Endodermal cell (in vitro differentiated cells): ENCODE measurements at regions not wholly inside any gene's neighbourhood (a gene's known extent, or its start where the extent isn't known, plus 50 kb on each side); places are given as distances from the start of the nearest gene placed in this dataset.

Source experiments
- DNase-seq: peaks from one replicate; pipeline ENCODE4 v3.0.0-alpha.2; 2017
- H3K27ac ChIP-seq: 2 replicates; pipeline ENCODE4 v1.5.1; 2013; ENCODE audit warnings: mild to moderate bottlenecking, low read depth, low read length, moderate library complexity
- H3K27me3 ChIP-seq: 2 replicates; pipeline ENCODE4 v1.6.1; 2013; ENCODE audit warnings: mild to moderate bottlenecking, low read length, moderate library complexity; ENCODE audit not compliant: insufficient read depth, control insufficient read depth, poor library complexity, severe bottlenecking
- H3K36me3 ChIP-seq: 2 replicates; pipeline ENCODE4 v1.7.0; 2013; ENCODE audit warnings: mild to moderate bottlenecking, low read length, moderate library complexity; ENCODE audit not compliant: control insufficient read depth, insufficient read depth
- H3K4me1 ChIP-seq: one replicate; pipeline ENCODE4 v1.7.0; 2013; ENCODE audit warnings: low read length; ENCODE audit not compliant: control insufficient read depth, insufficient read depth
- H3K4me3 ChIP-seq: 2 replicates; pipeline ENCODE4 v1.5.1; 2013; ENCODE audit warnings: mild to moderate bottlenecking, low read length, moderate library complexity
- H3K9ac ChIP-seq: 2 replicates; pipeline ENCODE4 v1.6.1; 2013; ENCODE audit warnings: mild to moderate bottlenecking, low read length, moderate library complexity; ENCODE audit not compliant: poor library complexity, severe bottlenecking; ENCODE audit errors: extremely low read depth
- H3K9me3 ChIP-seq: 2 replicates; pipeline ENCODE4 v1.6.1; 2013; ENCODE audit warnings: mild to moderate bottlenecking, low read length, moderate library complexity; ENCODE audit not compliant: control insufficient read depth
- H3K27ac Mint-ChIP-seq: 2 replicates; pipeline ENCODE4 v1.8.0; 2020; ENCODE audit warnings: mixed read lengths
- H3K27me3 Mint-ChIP-seq: 2 replicates; pipeline ENCODE4 v1.8.0; 2021; ENCODE audit warnings: mild to moderate bottlenecking, mixed read lengths; ENCODE audit not compliant: insufficient read depth
- H3K36me3 Mint-ChIP-seq: 2 replicates; pipeline ENCODE4 v1.8.0; 2020; ENCODE audit warnings: low read depth, mixed read lengths
- H3K4me1 Mint-ChIP-seq: 2 replicates; pipeline ENCODE4 v1.8.0; 2020; ENCODE audit warnings: mixed read lengths
- H3K4me3 Mint-ChIP-seq: 2 replicates; pipeline ENCODE4 v1.8.0; 2020; ENCODE audit warnings: mild to moderate bottlenecking, moderate library complexity, mixed read lengths
- H3K9me3 Mint-ChIP-seq: 2 replicates; pipeline ENCODE4 v1.8.0; 2020; ENCODE audit warnings: mild to moderate bottlenecking, mixed read lengths
- WGBS, 2 experiments: methylation state at CpG; one replicate each; pipeline versions ENCODE4 v1.1.5 to v1.1.7; 2013; ENCODE audit warnings: missing lambda C conversion rate in 2 of 2, mixed read lengths in 1 of 2; ENCODE audit not compliant: insufficient coverage in 1 of 2, insufficient read length in 1 of 2; 5-methylcytosine and 5-hydroxymethylcytosine counted together
- TF ChIP-seq, protein P1 (sequence below): fragments of 200-600 bp; sonication (generic); conservative IDR thresholded peaks from 2 replicates; pipeline ENCODE4 v1.5.0; 2021; ENCODE audit warnings: antibody characterized with exemption, mild to moderate bottlenecking

GRCh38 chr15:101562428-101563059, 73.0 kb upstream of the PCSK6 start:
- no peaks in the 10 kb centered on the region for H3K4me1 Mint-ChIP-seq
- TF ChIP-seq, protein P1, sequence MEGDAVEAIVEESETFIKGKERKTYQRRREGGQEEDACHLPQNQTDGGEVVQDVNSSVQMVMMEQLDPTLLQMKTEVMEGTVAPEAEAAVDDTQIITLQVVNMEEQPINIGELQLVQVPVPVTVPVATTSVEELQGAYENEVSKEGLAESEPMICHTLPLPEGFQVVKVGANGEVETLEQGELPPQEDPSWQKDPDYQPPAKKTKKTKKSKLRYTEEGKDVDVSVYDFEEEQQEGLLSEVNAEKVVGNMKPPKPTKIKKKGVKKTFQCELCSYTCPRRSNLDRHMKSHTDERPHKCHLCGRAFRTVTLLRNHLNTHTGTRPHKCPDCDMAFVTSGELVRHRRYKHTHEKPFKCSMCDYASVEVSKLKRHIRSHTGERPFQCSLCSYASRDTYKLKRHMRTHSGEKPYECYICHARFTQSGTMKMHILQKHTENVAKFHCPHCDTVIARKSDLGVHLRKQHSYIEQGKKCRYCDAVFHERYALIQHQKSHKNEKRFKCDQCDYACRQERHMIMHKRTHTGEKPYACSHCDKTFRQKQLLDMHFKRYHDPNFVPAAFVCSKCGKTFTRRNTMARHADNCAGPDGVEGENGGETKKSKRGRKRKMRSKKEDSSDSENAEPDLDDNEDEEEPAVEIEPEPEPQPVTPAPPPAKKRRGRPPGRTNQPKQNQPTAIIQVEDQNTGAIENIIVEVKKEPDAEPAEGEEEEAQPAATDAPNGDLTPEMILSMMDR, result no peak
- Histone ChIP-seq H3K9ac (no peak overlapping the region), H3K36me3 (no peaks in the 10 kb centered on the region), H3K4me1 (no peaks in the 10 kb centered on the region), H3K4me3 (no peak overlapping the region), H3K9me3 (no peaks in the 10 kb centered on the region), H3K27me3 (no peaks in the 10 kb centered on the region), H3K27ac (no peak overlapping the region)
- WGBS, 2 experiments, result 89 to 93% methylated on average over 13 to 22 of the region's 22 CpGs
- no peaks in the 10 kb centered on the region for H3K36me3 Mint-ChIP-seq
- H3K4me3 Mint-ChIP-seq, result no peak overlapping the region
- no peaks in the 10 kb centered on the region for H3K9me3 Mint-ChIP-seq
- DNase-seq, result no peak
- peaks cover 9% of the 10 kb centered on the region for H3K27me3 Mint-ChIP-seq
- H3K27ac Mint-ChIP-seq, result no peak overlapping the region

DNA sequence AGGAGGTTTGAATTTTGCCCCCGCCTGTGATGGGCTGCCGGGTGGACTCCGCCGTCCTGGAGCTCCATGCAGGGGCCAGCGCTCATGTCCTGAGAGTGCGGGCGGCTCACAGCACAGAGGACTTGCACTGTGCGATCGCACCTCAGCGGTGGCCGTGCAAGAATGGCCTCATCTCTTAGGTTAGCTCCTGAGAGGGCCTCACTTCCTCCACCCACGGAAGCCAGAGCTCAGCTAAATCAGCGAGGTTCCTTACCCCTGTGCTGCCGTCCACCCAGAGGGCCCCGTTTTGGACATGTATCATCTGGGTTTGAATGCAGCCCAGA, 72.0 kb upstream of the PCSK6 start:
- H3K27me3 Mint-ChIP-seq, result peaks cover 9% of the 10 kb centered on the region
- H3K27me3 ChIP-seq, result no peaks in the 10 kb centered on the region
- no peaks in the 10 kb centered on the region for H3K9me3 Mint-ChIP-seq
- no peak overlapping the region for H3K27ac Mint-ChIP-seq
- no peaks in the 10 kb centered on the region for H3K36me3 Mint-ChIP-seq
- no peak overlapping the region for H3K4me3 ChIP-seq
- no peaks in the 10 kb centered on the region for H3K9me3 ChIP-seq
- TF ChIP-seq, protein P1, result no peak
- 91 to 100% methylated on average over 7 to 15 of the region's 15 CpGs for WGBS, 2 experiments
- DNase-seq, result peak; percentile 24
- no peak overlapping the region for H3K4me3 Mint-ChIP-seq
- H3K27ac ChIP-seq, result no peak overlapping the region
- no peaks in the 10 kb centered on the region for H3K4me1 Mint-ChIP-seq
- no peak overlapping the region for H3K9ac ChIP-seq
- H3K4me1 ChIP-seq, result no peaks in the 10 kb centered on the region
- H3K36me3 ChIP-seq, result no peaks in the 10 kb centered on the region

GRCh38 chr15:101560722-101561583, 71.4 kb upstream of the PCSK6 start:
- H3K4me3 Mint-ChIP-seq, result no peak overlapping the region
- no peak overlapping the region for H3K9ac ChIP-seq
- no peaks in the 10 kb centered on the region for H3K36me3 Mint-ChIP-seq
- no peaks in the 10 kb centered on the region for H3K4me1 ChIP-seq
- peaks cover 9% of the 10 kb centered on the region for H3K27me3 Mint-ChIP-seq
- no peaks in the 10 kb centered on the region for H3K9me3 Mint-ChIP-seq
- 85 to 93% methylated on average over 9 to 11 of the region's 11 CpGs for WGBS, 2 experiments
- no peaks in the 10 kb centered on the region for H3K27me3 ChIP-seq
- DNase-seq, result peak; percentile 26
- H3K27ac Mint-ChIP-seq, result no peak overlapping the region
- no peak overlapping the region for H3K27ac ChIP-seq
- H3K36me3 ChIP-seq, result no peaks in the 10 kb centered on the region
- H3K4me3 ChIP-seq, result no peak overlapping the region
- no peaks in the 10 kb centered on the region for H3K4me1 Mint-ChIP-seq
- TF ChIP-seq, protein P1, result no peak
- no peaks in the 10 kb centered on the region for H3K9me3 ChIP-seq
